ENCODE measurements at regions not wholly inside any gene's neighbourhood (a gene's known extent, or its start where the extent isn't known, plus 50 kb on each side); places are given as distances from the start of the nearest gene placed in this dataset.
"Not testable (repeated sequence)": the region's sequence is repeated elsewhere in the genome, so short reads cannot be mapped to it uniquely, and the experiment has no call there.

DNA sequence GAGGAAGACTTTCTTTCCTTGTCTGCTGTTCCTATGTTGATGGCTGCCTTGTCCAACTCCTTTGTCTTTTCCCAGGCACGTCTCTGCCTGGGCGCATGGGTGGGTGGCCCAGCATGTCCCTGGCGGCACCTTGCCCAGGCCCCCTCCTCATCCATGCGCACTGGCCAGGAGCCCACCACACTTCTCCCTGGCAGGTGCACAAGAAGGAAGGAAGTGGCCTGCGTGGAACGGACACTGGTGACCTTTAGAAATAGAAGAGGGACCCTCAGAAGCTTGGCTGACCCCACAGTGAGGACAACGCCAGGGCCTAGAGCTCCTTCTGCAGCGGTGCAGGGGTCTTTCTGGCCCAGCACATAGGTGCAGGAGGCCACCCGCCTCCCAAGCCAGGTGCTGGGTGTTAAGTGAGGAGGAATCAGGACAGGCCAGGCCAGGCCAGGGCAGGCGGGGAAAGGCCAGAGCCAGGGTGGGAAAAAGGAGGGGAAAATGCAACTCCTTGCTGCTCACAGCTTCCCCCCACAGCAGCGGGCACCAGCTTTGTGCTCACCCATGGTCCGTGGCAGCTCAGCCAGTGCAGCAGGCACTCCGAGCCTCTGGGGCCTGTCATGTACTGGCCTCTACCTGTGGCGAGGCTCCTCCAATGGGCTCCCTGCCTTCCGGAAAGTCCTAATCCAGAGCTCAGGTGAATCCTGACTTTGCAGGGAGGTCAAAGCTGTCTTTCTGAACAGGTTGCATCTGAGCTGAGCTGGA lies 104.0 kb downstream of the SOX1 start:
- ATAC-seq, result no peak
- DNase-seq, result no peak
- intact Hi-C loops (cut with micrococcal nuclease), result no loop called here

DNA sequence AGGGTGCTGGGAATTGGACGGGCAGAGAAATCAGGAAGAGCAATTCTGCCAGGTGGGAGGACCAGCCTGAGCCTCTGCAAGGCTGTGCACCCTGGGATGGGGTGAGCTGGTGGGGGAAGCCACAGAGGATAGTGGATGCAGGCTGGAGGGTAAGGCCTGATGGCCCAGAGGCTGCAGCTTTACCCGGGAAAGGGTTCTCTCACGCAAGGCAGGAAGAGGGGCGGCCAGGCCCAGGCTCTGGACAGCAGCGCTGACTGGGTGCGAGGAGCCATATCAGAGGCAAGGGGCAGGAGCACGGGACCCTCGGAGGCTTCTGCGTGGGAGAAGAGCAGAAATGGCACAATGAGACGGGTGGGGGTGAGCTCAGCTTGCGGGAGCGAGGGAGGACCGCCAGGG lies 104.6 kb downstream of the SOX1 start:
- intact Hi-C loops (cut with micrococcal nuclease), result no loop called here
- ATAC-seq (no peak), DNase-seq (no peak)

GRCh38 chr13:112172017-112172416 lies 105.1 kb downstream of the SOX1 start:
- ATAC-seq, result no peak
- intact Hi-C loops (cut with micrococcal nuclease), result no loop called here

DNA sequence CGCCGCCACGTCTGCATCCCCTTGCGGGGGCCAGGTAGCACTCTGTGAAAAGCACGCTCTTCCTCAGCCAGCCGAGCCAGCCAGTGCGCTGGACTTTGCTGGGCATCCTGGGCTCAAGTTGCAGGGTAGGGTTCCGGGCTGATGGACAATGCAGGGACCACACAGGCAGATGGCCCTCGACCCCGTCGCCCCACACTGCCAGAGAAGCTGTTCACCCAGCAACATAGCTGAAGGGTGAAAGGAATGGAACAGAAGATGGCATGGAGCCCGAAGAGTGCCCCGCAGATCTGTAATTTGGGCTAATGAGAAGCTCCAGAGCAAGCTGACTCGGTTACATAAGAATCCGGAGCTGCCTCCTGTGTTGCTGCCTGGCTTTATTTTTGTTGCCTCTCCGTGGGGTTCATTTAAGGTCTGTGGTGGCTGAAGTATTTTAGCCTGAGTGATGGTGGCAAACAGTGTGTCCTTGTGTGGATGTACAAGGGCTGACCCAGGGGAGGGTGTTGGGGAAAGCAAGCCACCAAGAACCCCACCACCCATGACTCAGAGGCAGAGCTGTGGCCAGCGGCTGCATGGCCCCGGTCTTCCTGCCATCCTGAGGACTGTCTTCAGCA lies 105.8 kb downstream of the SOX1 start:
- no peak for DNase-seq
- ATAC-seq, result peak; percentile 68
- intact Hi-C loops (cut with micrococcal nuclease), result no loop called here

More at GRCh38 chr13:112172017-112172416, 105.1 kb downstream of the SOX1 start:
- DNase-seq, result no peak

DNA sequence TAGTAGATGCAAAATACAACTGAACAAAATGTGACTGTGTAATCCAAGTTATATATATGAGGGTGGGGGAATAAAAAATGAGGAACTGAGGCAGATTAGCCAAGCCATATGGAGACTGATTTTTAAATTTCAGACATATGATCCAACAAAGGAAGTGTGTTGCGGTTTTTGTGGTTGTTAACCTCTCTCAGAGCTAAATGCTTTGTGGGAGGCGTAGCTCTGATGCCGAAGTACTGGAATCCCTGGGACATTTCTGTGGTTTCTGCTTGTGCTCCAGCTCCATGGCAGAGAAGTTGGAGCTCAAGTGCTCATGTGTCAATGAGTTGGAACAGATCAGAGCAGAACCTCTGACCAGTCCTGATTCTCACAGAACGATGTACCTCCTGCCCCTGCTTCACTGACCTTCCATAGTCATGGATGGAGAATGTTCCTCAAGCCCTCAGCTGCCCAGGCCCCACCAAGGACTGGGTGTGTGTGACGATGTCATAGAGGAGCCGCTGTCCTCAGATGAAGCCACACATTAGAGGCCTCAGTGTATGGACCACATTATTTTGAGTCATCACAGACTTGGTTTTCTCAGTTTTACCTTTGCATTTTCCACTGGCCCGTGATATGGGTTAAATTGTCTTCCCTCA lies 107.6 kb downstream of the SOX1 start:
- intact Hi-C loops (cut with micrococcal nuclease), result no loop called here
- DNase-seq (no peak), ATAC-seq (no peak)

DNA sequence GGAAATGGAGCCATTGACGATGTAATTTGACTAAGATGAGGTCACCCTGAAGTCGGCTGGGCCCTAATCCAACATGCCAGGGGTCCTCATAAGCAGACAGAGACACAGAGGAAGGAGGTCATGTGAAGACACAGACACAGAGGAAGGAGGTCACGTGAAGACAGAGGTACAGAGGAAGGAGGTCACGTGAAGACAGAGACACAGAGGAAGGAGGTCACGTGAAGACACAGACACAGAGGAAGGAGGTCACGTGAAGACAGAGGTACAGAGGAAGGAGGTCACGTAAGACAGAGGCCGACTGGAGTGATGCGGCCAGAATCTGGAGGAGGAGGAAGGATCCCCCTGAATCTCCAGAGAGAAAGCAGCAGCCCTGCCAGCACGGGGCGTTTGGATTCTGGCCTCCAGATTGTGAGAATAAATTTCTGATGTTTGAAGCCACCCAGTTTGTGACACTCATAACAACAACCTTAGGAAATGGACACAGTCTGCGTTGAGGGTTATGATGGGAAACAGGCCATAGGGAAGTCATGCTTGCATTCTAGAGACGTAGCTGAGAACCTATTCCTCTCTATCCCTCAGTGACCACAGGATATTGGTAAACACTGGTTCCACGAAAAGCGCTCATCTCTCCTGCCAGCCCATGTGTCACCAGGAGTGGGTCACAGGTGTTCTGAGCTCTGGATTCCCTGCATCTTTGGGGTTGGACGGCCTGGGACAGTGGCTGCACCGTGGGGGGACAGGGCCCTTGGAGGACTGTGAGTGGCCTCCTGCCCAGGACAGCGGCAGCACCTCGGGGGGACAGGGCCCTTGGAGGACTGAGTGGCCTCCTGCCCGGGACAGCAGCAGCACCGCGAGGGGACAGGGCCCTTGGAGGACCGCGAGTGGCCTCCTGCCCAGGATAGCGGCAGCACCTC lies 108.5 kb downstream of the SOX1 start:
- ATAC-seq (no peak), DNase-seq (no peak)
- intact Hi-C loops (cut with micrococcal nuclease), result no loop called here

GRCh38 chr13:112176141-112177119 lies 109.5 kb downstream of the SOX1 start:
- DNase-seq; intact Hi-C loops (cut with micrococcal nuclease); ATAC-seq: not testable (repeated sequence)

- DNase-seq, result no peak
- peak; percentile 73 for ATAC-seq
- intact Hi-C loops (cut with micrococcal nuclease), result no loop called here
Measured at GRCh38 chr13:112177450-112178288, 110.7 kb downstream of the SOX1 start.

DNA sequence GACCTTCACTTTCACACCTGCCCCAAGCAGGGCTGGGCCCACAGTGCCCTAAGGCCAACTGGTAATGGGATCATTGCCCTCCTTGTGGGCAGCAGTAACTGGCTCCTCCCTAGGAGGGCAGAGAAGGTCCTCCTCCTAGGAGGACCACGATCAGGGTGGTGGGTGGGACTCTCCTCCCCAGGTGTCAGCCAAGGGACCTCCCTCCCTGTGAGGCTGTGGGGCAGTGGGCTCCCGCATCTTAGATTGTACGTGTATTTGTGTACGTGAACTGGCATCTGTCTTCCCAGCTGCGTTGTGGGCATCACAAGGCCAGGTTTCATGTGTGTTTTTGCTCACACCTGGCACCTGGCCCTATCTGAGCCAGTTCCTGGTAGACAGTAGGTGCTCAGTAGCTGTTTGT lies 111.8 kb downstream of the SOX1 start:
- DNase-seq (no peak), ATAC-seq (no peak)
- intact Hi-C loops (cut with micrococcal nuclease), result no loop called here

DNA sequence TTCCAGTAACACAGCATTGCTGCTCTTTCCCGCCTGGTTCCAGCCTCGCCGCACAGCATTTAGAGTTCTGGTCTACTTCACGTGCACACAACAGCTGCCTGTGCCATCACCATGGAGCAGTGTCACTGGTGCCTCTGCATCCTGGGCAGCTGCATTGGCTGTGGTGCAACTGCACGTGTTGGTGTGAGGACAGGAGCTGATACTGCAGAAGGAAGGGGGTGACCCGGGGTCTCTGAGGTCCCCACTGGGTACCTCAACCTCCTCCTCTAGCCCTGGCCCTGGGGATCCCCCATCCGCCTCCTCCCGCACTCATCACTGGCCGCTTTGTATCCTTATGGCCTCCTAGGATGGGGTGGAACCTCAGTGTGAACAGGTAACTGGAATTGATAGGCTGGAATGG lies 112.5 kb downstream of the SOX1 start:
- no peak for ATAC-seq
- intact Hi-C loops (cut with micrococcal nuclease), result no loop called here
- no peak for DNase-seq

GRCh38 chr13:112179995-112180394 lies 113.0 kb downstream of the SOX1 start:
- no peak for ATAC-seq
- intact Hi-C loops (cut with micrococcal nuclease), result no loop called here
- no peak for DNase-seq

DNA sequence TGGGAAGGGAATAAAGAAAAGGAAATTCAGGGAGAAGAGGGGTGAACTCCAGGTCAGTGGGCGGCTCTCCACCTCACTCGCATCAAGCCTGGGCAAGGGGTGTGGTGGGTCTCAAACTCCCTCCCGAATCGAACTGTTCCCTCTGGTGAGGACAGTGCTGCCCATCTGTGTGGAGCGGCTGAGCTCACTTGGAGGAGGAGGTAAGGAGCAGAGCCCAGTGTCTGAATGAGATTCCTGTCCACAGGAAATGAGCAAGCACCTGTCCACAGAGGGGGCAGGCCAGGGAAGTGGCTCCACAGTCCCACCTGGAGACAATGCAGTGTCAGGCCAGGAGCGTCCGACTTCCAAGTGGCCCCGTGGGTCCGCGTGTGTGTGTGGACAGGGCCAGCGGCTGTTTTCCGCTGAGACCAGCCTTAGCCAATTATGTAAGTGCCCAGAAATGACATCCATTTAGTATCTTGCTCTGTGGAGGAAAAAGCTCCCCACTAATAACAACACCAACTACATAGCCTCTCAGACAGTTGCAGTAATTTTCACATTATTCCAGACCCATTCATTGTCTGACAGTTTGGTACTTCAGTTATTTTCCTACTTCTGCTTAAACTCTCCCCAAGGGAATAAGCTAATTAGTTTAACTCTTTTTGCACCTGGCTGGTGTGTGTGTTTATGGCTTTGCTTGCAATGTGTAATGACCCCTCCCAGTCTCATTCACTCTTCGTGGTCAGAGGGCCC lies 114.6 kb downstream of the SOX1 start:
- no peak for DNase-seq
- intact Hi-C loops (cut with micrococcal nuclease), result no loop called here
- no peak for ATAC-seq

DNA sequence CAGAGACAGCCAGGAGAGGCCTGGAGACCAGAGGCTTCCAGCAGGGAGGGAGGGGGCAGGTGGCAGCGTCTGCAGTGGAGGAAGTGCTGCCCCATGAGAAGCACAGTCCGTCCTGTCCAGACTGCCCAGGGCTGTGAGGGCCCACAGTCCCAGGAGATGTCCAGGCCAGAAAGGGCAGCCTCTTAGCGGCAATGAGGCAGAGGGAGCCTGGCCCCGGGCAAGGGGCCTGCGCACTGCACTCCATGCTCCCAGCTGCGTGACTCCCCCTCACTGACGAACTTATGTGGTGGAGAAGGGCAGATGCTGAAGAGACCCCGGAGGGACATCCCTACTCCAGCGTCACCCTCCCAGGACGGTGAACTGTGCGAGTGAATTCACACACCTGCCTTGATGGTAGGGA lies 115.3 kb downstream of the SOX1 start:
- intact Hi-C loops (cut with micrococcal nuclease), result no loop called here
- no peak for DNase-seq
- ATAC-seq, result no peak

DNA sequence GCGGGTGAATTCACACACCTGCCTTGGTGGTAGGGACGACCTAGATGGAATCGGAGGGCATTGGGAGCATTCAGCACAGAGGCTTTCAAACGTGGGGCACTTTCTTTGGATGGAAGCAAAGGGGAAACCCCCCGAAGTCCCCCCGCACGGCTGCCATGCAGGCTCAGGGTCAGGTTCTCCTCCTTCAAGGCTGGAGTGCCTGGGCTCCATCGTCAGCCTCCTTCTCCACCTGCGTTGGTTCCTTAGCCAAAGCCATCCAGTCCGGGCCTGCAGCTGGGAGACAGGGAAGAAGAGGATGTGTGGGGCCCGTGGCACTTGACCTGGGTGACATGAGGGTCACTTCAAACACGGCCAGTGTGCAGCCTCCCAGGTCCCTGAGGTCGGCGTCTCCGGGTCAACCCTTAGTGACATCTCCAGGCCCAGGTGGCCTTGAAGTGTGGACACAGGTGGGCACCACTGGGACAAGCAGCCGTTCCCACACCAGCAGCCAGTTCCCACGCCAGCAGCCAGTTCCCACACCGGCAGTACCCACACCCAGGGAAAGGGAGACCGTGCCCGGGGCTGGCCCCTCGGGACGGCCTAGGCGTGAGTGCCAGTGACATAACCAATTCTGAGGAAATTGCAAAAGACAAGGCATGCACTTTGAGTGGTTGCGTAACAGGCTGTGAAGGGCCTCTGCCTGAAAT lies 116.0 kb downstream of the SOX1 start:
- DNase-seq, result no peak
- no peak for ATAC-seq
- intact Hi-C loops (cut with micrococcal nuclease), result no loop called here

DNA sequence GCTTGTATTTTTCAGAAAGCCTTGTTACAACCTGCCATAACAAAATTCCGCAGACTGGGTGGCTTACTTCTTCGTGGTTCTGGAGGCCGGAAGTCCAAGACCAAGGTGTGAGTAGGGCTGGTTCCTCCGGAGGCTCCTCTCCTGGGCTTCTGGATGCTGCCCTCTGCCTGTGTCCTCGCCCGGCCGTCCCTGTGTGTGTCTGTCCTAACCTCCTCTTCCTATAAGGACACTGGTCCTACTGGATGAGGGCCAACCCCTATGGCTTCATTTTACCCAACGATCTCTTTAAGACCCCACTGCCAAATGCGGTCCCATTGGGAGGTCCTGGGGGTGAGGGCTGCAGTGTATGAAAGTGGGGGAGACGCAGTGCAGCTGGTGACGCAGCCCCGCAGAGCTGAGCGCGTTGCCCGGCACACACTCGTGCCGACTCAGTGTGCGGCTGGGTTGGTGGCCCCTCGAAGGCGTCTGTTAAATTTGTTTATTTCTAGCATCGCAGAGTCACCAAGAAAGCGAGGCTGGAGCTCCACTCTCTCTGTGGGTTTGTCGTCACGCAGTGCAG lies 116.7 kb downstream of the SOX1 start:
- DNase-seq (no peak), ATAC-seq (no peak)
- intact Hi-C loops (cut with micrococcal nuclease), result no loop called here

- intact Hi-C loops (cut with micrococcal nuclease), result no loop called here
- ATAC-seq (no peak), DNase-seq (no peak)
Measured at GRCh38 chr13:112184261-112184660, 117.3 kb downstream of the SOX1 start.

Measured in left ventricle myocardium superior (tissue), 1 donor.